IMR-90 (cell line): ENCODE measurements at regions not wholly inside any gene's neighbourhood (a gene's known extent, or its start where the extent isn't known, plus 50 kb on each side); places are given as distances from the start of the nearest gene placed in this dataset.

Source experiments
- ATAC-seq: fragments of 200-7000 bp; cut with Tn5 transposase; 2 replicates; pipeline ENCODE4 v1.9.1; 2020; ENCODE audit warnings: low read depth, mild to moderate bottlenecking, moderate library complexity
- BruUV-seq: library from RNA; stranded (reverse); fragments of 400-500 nt; replicated peaks from 2 replicates; lab custom pipeline; 2021; lab: Mats Ljungman, UMichigan
- CTCF ChIA-PET: fragments of 300-600 bp; formaldehyde crosslinking; extraction: SDS; loops from one replicate; lab custom pipeline; 2021; ENCODE audit warnings: antibody characterized with exemption; lab: Yijun Ruan, JAX
- POLR2A ChIA-PET: fragments of 300-600 bp; sonication (Branson Sonifier 250); formaldehyde crosslinking; loops from one replicate; lab custom pipeline; 2022; ENCODE audit warnings: antibody characterized with exemption; ENCODE audit not compliant: unreplicated experiment; lab: Charles Lee
- DNase-seq: peaks from one replicate; pipeline ENCODE4 v3.0.0; 2013
- H2AFZ ChIP-seq: replicated peaks from 2 replicates; pipeline ENCODE3; 2013; ENCODE audit warnings: low read length, mild to moderate bottlenecking; ENCODE audit not compliant: poor library complexity
- H2AK5ac ChIP-seq: 2 replicates; pipeline ENCODE4 v1.6.1; 2013; ENCODE audit warnings: low read depth, low read length, inconsistent platforms
- H2AK9ac ChIP-seq: replicated peaks from 2 replicates; pipeline ENCODE3; 2013; ENCODE audit warnings: mild to moderate bottlenecking, low read depth, low read length, moderate library complexity; ENCODE audit not compliant: poor library complexity
- H2BK120ac ChIP-seq: 2 replicates; pipeline ENCODE4 v1.6.1; 2013; ENCODE audit warnings: low read depth, low read length, inconsistent platforms
- H2BK15ac ChIP-seq: 3 replicates; pipeline ENCODE4 v1.6.1; 2013; ENCODE audit warnings: low read depth, low read length, inconsistent platforms
- H2BK20ac ChIP-seq: 2 replicates; pipeline ENCODE4 v1.6.1; 2013; ENCODE audit warnings: low read depth, mild to moderate bottlenecking, inconsistent platforms, low read length, moderate library complexity
- H2BK5ac ChIP-seq: 2 replicates; pipeline ENCODE4 v1.6.1; 2013; ENCODE audit warnings: mild to moderate bottlenecking, low read depth, low read length, inconsistent platforms; ENCODE audit not compliant: poor library complexity, severe bottlenecking
- H3K14ac ChIP-seq: replicated peaks from 2 replicates; pipeline ENCODE4 v1.6.1; 2013; ENCODE audit warnings: low read depth, low read length, inconsistent platforms
- H3K18ac ChIP-seq: 2 replicates; pipeline ENCODE4 v1.6.1; 2013; ENCODE audit warnings: low read depth, low read length, control low read depth
- H3K23ac ChIP-seq: 2 replicates; pipeline ENCODE4 v1.6.1; 2013; ENCODE audit warnings: low read depth, low read length, inconsistent platforms
- H3K27ac ChIP-seq: 2 replicates; pipeline ENCODE4 v1.5.1; 2013; ENCODE audit warnings: mild to moderate bottlenecking, control low read depth, low read length; ENCODE audit not compliant: insufficient read depth
- H3K27me3 ChIP-seq: 2 replicates; pipeline ENCODE4 v1.6.1; 2013; ENCODE audit warnings: low read length; ENCODE audit not compliant: control insufficient read depth, insufficient read depth
- H3K36me3 ChIP-seq: 2 replicates; pipeline ENCODE4 v1.6.1; 2013; ENCODE audit warnings: low read length, mixed read lengths; ENCODE audit not compliant: control insufficient read depth, insufficient read depth
- H3K4ac ChIP-seq: 2 replicates; pipeline ENCODE4 v1.6.1; 2013; ENCODE audit warnings: low read depth, low read length, inconsistent platforms
- H3K4me1 ChIP-seq: 2 replicates; pipeline ENCODE4 v1.6.1; 2013; ENCODE audit warnings: low read length, mixed read lengths; ENCODE audit not compliant: control insufficient read depth, insufficient read depth
- H3K4me2 ChIP-seq: 2 replicates; pipeline ENCODE4 v1.6.1; 2013; ENCODE audit warnings: low read depth, mild to moderate bottlenecking, control low read depth, low read length, moderate library complexity
- H3K4me3 ChIP-seq: 2 replicates; pipeline ENCODE4 v1.5.1; 2013; ENCODE audit warnings: low read depth, mild to moderate bottlenecking, control low read depth, low read length, moderate library complexity; ENCODE audit not compliant: insufficient read depth
- H3K56ac ChIP-seq: 2 replicates; pipeline ENCODE4 v1.6.1; 2013; ENCODE audit warnings: low read length, inconsistent platforms; ENCODE audit not compliant: insufficient read depth; ENCODE audit errors: extremely low read depth
- H3K79me1 ChIP-seq, 2 experiments: 2 replicates each; pipeline ENCODE4 v1.6.1; 2013; ENCODE audit warnings: low read length in 2 of 2, inconsistent platforms in 1 of 2, low read depth in 1 of 2
- H3K9ac ChIP-seq: 2 replicates; pipeline ENCODE4 v1.6.1; 2013; ENCODE audit warnings: low read depth, low read length, control low read depth
- H3K9me1 ChIP-seq: 2 replicates; pipeline ENCODE4 v1.6.1; 2013; ENCODE audit warnings: low read length, inconsistent platforms; ENCODE audit not compliant: insufficient read depth
- H3K9me3 ChIP-seq: 2 replicates; pipeline ENCODE4 v1.6.1; 2013; ENCODE audit warnings: low read length; ENCODE audit not compliant: control insufficient read depth, insufficient read depth
- H4K20me1 ChIP-seq: 2 replicates; pipeline ENCODE4 v1.6.1; 2013; ENCODE audit warnings: low read length, inconsistent platforms; ENCODE audit not compliant: insufficient read depth
- H4K5ac ChIP-seq: 2 replicates; pipeline ENCODE4 v1.6.1; 2013; ENCODE audit warnings: mild to moderate bottlenecking, low read depth, low read length, control low read depth
- H4K8ac ChIP-seq, 2 experiments: 2 replicates each; pipeline ENCODE4 v1.6.1; 2013; ENCODE audit warnings: low read depth in 2 of 2, low read length in 2 of 2, control low read depth in 1 of 2, inconsistent platforms in 1 of 2
- H4K91ac ChIP-seq: 2 replicates; pipeline ENCODE4 v1.6.1; 2013; ENCODE audit warnings: low read depth, low read length, inconsistent platforms; ENCODE audit not compliant: insufficient read depth
- CEBPB ChIP-seq: IDR thresholded peaks from 2 replicates; pipeline ENCODE4 v1.6.1; 2012; ENCODE audit warnings: low read depth, low read length, improper control_type of control experiment
- CHD1 ChIP-seq: IDR thresholded peaks from 2 replicates; pipeline ENCODE4 v1.6.1; 2012; ENCODE audit warnings: low read depth, low read length, improper control_type of control experiment
- CTCF ChIP-seq: conservative IDR thresholded peaks from 2 replicates; pipeline ENCODE4 v1.5.1; 2012; ENCODE audit warnings: mild to moderate bottlenecking, low read depth, low read length, improper control_type of control experiment
- MAFK ChIP-seq: IDR thresholded peaks from 2 replicates; pipeline ENCODE4 v1.6.1; 2012; ENCODE audit warnings: low read depth, low read length, improper control_type of control experiment
- MAZ ChIP-seq: IDR thresholded peaks from 2 replicates; pipeline ENCODE4 v1.6.1; 2012; ENCODE audit warnings: low read depth, mild to moderate bottlenecking, low read length, improper control_type of control experiment, moderate library complexity, borderline replicate concordance
- NFE2L2 ChIP-seq: fragments of 150-350 bp; IDR thresholded peaks from 2 replicates; pipeline ENCODE4 v1.6.1; 2016; ENCODE audit warnings: low read depth, mild to moderate bottlenecking, low read length
- POLR2A ChIP-seq: IDR thresholded peaks from 2 replicates; pipeline ENCODE4 v1.6.1; 2012; ENCODE audit warnings: mild to moderate bottlenecking, low read depth, low read length
- WGBS, 2 experiments: methylation state at CpG; one replicate each; pipeline versions ENCODE4 v1.1.5 to v1.1.7; 2013; ENCODE audit warnings: missing lambda C conversion rate in 2 of 2; ENCODE audit not compliant: insufficient read length in 1 of 2; ENCODE audit errors: extremely low coverage in 2 of 2; 5-methylcytosine and 5-hydroxymethylcytosine counted together
- dilution Hi-C: fragments of 300-500 bp; cut with HindIII; formaldehyde crosslinking; loops from one replicate; pipeline ENCODE4 v1.14.3; 2018; ENCODE audit warnings: low sequenced_read_pairs; ENCODE audit not compliant: unreplicated experiment
- in situ Hi-C: fragments of 300-500 bp; cut with MboI; formaldehyde crosslinking; loops from 3 replicates; pipeline ENCODE4 v1.14.3; 2019; ENCODE audit warnings: low sequenced_read_pairs, inconsistent platforms, mixed read lengths
- intact Hi-C: fragments of 100-400 bp; cut with micrococcal nuclease; formaldehyde crosslinking; loops from 2 replicates; pipeline ENCODE4 v1.10.0; 2022
- TF ChIP-seq, protein P1 (sequence below): fragments of 150-350 bp; IDR thresholded peaks from 2 replicates; pipeline ENCODE4 v1.6.1; 2017; ENCODE audit warnings: mild to moderate bottlenecking, antibody characterized with exemption, low read length, low read depth

DNA sequence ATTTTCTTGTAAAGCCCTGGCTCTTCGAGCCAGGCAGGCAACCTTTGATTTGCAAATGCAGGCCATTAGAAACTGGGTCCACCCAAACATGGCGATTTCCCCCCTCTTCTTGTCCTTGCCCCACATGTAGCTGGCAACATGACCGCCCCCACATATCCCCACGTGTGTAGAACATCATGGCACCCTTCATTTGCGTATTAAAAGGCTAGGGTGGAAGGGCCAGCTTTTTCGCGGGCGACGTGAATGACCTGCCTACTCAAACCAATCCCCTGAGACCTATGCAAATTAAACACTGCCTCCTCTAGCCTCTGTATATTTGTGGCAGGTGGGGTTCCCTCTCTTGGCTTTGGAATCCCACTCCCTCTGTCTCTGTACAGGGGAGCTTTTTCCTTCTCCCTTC is 107.0 kb upstream of the CLINT1 start:
- Histone ChIP-seq H3K36me3 (no peaks in the 10 kb centered on the region), H2AK9ac (no peak overlapping the region), H3K27me3 (no peaks in the 10 kb centered on the region), H3K18ac (no peak overlapping the region), H2AFZ (no peak overlapping the region), H3K9me3 (no peaks in the 10 kb centered on the region), H3K4me3 (no peak overlapping the region), H3K4me2 (no peak overlapping the region), H4K91ac (no peak overlapping the region), H2BK120ac (no peak overlapping the region), H3K79me1 (no peaks in the 10 kb centered on the region), H3K9ac (no peak overlapping the region), H2BK5ac (no peak overlapping the region), H3K14ac (no peak overlapping the region), H3K23ac (no peak overlapping the region), H3K27ac (no peak overlapping the region), H4K5ac (no peak overlapping the region), H3K4ac (no peak overlapping the region), H2BK15ac (no peak overlapping the region), H3K56ac (no peak overlapping the region), H4K8ac (no peak overlapping the region), H3K4me1 (no peaks in the 10 kb centered on the region), H2BK20ac (no peak overlapping the region), H4K20me1 (no peaks in the 10 kb centered on the region), H3K9me1 (no peaks in the 10 kb centered on the region), H2AK5ac (no peak overlapping the region)
- POLR2A ChIA-PET, result no interaction called here
- CTCF ChIA-PET, result interaction anchor here (0.5 kb wide), 1 partner anchor 29 kb away, joined by 3 read pairs; no protein-coding TSS in a partner anchor
- DNase-seq, result no peak
- no TSS peak for BruUV-seq
- 17% methylated on average over 1 of the region's 9 CpGs; no CpG with 5 or more reads in 1 of the 2 experiments for WGBS, 2 experiments
- intact Hi-C loops, result no loop called here
- TF ChIP-seq, protein P1, sequence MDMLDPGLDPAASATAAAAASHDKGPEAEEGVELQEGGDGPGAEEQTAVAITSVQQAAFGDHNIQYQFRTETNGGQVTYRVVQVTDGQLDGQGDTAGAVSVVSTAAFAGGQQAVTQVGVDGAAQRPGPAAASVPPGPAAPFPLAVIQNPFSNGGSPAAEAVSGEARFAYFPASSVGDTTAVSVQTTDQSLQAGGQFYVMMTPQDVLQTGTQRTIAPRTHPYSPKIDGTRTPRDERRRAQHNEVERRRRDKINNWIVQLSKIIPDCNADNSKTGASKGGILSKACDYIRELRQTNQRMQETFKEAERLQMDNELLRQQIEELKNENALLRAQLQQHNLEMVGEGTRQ, result no peak
- TF ChIP-seq MAZ (no peak), CEBPB (no peak), CHD1 (no peak), POLR2A (no peak), CTCF (no peak), NFE2L2 (no peak), MAFK (no peak)
- ATAC-seq, result no peak
- dilution Hi-C loops, result no loop called here
- in situ Hi-C loops, result no loop called here
